ENCODE measurements at regions not wholly inside any gene's neighbourhood (a gene's known extent, or its start where the extent isn't known, plus 50 kb on each side); places are given as distances from the start of the nearest gene placed in this dataset.

DNA sequence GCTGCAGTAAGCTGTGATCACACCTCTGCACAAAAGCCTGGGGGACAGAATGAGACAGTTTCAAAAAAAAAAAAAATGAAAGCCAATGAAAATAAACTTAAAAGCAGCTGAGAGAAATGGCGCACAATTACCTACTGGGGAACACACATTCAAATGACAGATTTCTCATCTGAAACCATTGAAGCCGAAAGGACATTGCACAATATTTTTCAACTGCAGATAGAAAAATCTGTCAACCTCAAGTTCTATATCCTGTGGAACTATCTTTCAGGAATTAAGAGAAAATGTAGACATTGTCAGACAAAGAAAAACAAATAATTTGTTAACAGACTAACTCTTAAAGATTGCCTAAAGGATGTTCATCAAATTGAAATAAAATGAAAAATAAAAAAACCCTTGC, 442.8 kb downstream of the MATN1 start:
- DNase-seq = no peak

DNA sequence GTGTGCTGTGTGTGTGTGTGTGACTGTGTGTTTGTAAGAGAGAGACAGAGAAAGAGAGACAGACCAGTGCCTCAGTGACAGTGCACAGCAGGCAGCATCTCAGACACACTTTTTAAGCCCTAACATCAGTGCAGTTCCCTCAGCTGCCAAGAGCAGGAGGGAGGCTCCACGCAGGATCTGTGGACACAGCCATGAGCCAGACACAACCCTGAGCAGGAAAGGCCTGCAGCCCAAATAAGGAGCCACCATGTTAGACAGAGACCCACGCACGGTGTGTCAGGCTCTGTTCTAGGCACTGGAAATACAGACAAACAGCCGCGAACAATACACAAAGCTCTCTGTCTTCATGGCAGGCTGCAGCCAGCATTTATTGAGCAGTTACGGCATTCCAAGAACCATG, 445.5 kb downstream of the MATN1 start:
- no peak for DNase-seq

GRCh38 chr1:30277415-30277814, 446.0 kb downstream of the MATN1 start:
- DNase-seq = no peak

DNA sequence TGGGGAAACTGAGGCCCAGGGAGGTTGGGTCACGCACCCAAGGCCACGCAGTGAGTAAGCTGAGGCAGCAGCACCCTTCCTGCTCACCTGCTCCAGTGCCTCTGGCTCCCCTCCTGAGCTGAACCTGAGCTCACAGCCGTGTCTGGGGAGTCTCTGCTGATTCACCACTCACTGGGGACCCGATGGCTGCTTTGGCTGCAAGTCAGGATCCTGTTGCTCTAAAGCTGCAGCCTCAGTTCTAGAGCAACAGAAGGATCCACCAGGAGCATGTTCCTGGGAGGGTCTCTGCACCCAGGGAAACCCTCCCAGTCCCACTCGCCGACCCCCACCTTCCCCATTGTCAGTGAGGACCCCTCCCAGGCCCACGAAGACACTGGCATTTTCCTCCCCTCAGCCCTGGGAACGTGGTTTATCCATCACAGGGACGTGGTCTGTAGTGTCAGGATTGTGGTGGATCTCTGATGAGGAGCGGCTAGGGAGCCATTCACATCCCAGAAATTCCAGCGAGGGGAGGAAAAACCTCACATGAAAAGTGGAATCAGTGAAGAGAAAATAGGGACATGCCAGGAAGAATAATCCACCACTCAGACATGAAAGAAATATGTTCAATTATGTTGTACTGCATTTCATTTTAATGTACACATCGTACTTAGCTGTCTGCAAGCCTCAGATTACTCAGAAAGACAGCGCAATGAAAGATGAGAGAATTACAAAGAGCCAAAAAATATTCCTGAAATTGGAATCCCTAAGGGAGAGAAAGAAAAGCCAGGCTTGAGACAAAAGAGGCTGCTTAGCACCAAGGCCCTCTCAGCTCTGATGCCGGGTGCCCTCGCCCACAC, 447.2 kb downstream of the MATN1 start:
- no peak for DNase-seq

GRCh38 chr1:30274976-30275621, 448.3 kb downstream of the MATN1 start:
- no peak for DNase-seq

DNA sequence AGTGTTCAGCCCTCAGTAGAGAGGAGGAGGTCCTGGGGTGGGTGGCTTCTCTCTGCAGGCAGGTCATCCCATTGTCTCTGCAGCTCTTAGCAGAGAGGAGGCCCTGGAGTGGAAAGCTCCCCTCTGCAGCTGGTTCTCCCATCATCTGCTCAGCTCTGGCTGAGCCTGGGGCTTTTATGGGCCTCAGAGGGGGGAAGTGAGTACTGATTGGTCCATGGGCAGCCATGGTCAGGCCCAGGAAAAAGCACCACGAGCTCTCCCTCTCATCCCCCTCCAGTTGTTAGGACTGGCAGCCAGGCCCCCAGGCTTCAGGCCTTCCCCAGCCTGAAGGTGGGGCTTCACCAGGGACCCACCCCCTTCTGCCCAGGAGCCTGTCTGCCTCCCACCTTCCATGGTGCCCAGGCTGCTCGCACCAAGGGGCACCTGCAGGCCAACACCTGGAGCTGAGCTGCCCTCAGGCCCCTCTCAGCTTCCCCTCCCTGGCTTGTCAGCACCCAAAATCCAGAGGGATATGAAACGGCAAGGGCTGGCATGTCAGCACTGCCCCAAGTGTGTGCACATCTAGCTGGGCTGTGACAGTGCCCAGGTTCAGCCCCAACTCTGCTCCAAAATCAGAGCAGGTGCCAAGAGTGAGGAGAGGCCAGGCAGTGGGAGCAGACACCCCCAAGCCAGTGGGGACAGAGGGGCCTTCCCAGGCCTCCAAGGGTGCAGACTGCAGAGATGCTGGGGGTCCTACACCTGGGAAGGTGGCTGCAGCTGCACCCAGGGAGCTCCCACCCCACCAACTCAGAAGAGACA, 449.0 kb downstream of the MATN1 start:
- DNase-seq = no peak

DNA sequence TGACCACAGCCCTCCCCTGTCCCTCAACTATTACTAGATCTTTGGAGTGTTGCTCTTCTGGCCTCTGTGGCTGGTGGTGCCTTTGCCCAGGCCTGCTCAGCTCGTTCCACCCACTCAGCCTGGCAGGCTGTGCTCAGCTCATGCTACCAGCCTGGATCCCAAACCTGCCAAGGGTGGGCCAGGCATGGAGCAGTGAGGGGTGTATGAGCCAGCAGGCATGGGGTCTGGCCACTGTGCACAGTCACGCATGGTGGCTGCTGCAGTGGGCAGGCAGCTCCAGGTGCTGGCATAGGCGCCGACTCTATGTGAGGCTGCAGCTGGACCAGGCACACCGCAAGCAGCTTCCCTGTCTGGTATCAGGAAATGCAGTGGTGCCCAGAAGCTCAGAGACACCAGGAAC, 449.9 kb downstream of the MATN1 start:
- DNase-seq = no peak

- no peak for DNase-seq
These were observed 450.4 kb downstream of the MATN1 start for GRCh38 chr1:30273021-30273325.

DNA sequence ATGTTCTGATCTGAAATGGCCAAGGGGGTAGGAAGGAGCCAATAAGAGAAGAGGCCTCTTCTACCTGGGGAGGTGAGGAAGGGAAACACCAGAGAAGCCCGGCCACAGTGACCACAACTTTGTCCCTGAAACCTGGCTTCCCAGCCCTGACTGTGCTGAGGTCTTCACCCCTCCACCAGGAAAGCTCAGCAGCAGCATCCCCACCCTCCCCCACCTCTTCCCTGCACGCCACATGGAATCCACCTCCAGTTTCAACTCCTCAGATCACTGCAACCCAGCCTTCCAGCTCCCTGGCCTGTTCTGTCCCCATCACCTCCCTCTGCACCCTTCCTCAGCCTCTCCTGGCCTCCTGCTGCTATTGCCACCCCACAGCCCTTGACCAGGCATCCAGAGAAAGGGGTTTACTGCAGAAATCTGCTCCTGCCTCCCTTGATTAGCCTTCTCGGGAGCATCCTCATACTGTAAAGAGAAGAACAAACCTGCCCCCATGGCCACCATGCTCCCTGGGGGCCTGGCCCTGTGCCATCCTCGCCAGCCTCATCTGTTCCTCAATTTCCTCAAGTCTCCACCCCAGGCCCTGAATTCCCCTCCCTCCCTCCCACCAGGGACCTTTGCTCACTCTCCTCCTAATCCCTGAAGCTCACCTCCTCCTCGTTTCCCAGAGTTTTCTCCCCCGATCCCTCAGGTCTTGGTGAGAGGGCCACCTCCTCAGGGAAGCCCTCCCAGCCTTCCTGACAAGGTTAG, 450.9 kb downstream of the MATN1 start:
- no peak for DNase-seq

GRCh38 chr1:30271401-30272276, 451.7 kb downstream of the MATN1 start:
- DNase-seq = no peak

GRCh38 chr1:30270461-30270860, 452.9 kb downstream of the MATN1 start:
- DNase-seq = no peak

- no peak for DNase-seq
These were observed 454.3 kb downstream of the MATN1 start for GRCh38 chr1:30268923-30269666.

DNA sequence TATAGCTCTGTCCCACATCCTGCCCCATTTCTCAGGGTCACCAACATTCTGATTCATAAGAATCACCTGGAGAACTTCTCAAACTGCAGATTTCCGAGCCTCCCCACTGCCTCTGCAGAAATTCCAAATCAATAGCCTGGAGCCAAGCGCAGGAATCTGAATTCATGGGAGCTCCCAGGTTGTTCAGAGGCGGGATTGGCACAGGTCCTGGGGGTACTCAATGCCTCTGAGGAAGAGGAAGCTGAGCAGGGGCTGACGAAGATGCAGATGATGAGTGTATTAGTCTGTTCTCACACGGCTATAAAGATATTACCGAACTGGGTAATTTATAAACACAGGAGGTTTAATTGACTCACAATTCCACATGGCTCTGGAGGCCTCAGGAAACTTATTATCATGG, 455.5 kb downstream of the MATN1 start:
- DNase-seq = no peak

- DNase-seq = no peak
These were observed 456.3 kb downstream of the MATN1 start for GRCh38 chr1:30267046-30267445.

GRCh38 chr1:30265127-30266070, 458.0 kb downstream of the MATN1 start:
- no peak for DNase-seq

GRCh38 chr1:30264672-30265025, 458.7 kb downstream of the MATN1 start:
- DNase-seq = no peak

GRCh38 chr1:30263888-30264671, 459.3 kb downstream of the MATN1 start:
- no peak for DNase-seq

DNA sequence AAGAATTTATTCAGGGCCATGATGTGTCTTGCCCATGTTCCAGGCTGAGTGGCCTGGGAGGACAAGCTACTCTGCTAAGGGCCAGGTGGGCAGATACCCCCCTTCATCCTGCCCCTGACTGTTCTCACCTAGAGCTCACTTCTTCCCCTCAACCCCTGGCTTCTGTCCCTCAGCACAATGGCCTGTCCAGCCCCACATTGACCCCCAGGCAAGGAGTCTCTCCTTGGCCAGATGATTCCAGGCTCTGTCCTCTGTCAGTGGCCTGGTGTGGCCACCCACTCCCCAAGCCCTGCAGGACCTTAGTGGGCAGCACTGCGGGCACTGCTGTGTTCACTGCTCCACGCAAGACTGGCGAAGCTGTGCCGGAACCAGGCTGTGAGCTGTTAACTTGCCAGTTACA, 460.0 kb downstream of the MATN1 start:
- no peak for DNase-seq

GRCh38 chr1:30262158-30262557, 461.2 kb downstream of the MATN1 start:
- no peak for DNase-seq

DNA sequence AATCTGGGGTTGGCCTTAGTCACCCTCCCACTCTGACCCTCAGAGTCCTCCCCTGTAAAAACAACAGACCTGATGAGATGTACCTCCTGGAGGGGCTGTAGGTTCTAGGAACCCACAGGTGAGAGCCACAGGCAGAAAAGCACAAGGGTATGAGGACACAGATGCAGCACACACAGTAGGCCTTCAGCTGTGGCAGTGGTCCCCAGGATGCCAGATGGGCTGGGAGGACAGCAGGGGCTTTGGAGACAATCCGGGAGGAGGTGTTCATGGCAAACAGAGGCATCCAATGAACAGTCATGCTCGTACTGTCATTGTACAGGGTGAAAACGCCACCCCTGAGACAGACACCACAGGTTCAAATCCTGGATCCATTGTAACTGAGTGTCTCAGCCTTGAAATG, 463.1 kb downstream of the MATN1 start:
- no peak for DNase-seq

Measured in DMS153 (cell line).